Suprapubic skin (tissue), 4 donors: ENCODE measurements at regions not wholly inside any gene's neighbourhood (a gene's known extent, or its start where the extent isn't known, plus 50 kb on each side); places are given as distances from the start of the nearest gene placed in this dataset.

Source experiments
- EP300 ChIP-seq: sonication (generic); formaldehyde crosslinking; IDR thresholded peaks from one replicate; pipeline ENCODE4 v1.6.1; 2017; ENCODE audit warnings: antibody characterized with exemption
- POLR2A ChIP-seq, 2 donors: fragments of 450-650 bp; IDR thresholded peaks; one replicate each; pipeline ENCODE4 v1.6.1; 2017; ENCODE audit warnings: antibody characterized with exemption in 2 of 2, mild to moderate bottlenecking in 2 of 2, moderate library complexity in 2 of 2
- POLR2AphosphoS5 ChIP-seq, 3 donors: sonication (generic); formaldehyde crosslinking; IDR thresholded peaks; one replicate each; pipeline ENCODE4 v1.6.1; 2017; ENCODE audit warnings: antibody characterized with exemption in 3 of 3
- TF ChIP-seq, protein P1 (sequence below), 2 donors: fragments of 200-600 bp in 1 of 2; fragments of 450-650 bp in 1 of 2; sonication (generic) in 1 of 2; IDR thresholded peaks; one replicate each; pipeline ENCODE4 v1.5.1; 2016 to 2019; ENCODE audit warnings: antibody characterized with exemption in 2 of 2, mild to moderate bottlenecking in 1 of 2, moderate library complexity in 1 of 2

DNA sequence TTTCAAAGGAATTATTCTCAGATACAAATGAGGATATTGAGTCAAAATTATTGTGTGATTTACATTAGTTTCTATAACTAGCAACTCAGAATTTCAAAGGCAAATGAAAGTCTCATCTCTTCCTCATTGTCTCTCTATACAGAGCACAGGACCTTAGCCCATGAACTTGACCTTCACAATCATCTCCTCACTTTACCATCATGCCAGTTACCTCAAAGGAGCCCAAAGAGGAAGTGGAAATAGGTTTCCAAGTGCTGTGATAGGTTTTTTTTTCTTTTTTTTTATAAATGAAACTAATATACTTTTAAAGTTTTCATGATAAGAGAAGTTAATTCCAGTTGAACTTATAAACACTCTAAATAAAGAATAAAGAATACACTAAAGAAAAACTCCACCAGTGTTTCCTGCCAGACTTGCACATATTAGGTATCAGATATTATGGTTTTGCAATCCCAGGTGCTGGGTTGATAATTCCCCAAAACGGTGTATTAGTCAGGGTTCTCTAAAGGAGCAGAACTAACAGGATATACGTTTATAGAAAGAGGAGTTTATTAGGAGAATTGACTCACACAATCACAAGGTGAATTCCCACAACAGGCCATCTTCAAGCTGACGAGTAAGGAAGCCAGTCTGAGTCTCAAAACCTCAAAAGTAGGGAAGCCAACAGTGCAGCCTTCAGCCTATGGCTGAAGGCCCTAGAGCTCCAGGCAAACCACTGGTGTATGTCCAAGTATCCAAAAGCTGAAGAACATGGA is 50.1 kb upstream of the ADAMTS16 start:
- TF ChIP-seq, protein P1, sequence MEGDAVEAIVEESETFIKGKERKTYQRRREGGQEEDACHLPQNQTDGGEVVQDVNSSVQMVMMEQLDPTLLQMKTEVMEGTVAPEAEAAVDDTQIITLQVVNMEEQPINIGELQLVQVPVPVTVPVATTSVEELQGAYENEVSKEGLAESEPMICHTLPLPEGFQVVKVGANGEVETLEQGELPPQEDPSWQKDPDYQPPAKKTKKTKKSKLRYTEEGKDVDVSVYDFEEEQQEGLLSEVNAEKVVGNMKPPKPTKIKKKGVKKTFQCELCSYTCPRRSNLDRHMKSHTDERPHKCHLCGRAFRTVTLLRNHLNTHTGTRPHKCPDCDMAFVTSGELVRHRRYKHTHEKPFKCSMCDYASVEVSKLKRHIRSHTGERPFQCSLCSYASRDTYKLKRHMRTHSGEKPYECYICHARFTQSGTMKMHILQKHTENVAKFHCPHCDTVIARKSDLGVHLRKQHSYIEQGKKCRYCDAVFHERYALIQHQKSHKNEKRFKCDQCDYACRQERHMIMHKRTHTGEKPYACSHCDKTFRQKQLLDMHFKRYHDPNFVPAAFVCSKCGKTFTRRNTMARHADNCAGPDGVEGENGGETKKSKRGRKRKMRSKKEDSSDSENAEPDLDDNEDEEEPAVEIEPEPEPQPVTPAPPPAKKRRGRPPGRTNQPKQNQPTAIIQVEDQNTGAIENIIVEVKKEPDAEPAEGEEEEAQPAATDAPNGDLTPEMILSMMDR (IDR thresholded peaks at IDR 0.05), result no peak
- no peak for TF ChIP-seq POLR2A (IDR thresholded peaks at IDR 0.05)
- no peak for TF ChIP-seq POLR2AphosphoS5 (IDR thresholded peaks at IDR 0.05)
- TF ChIP-seq EP300, result no peak
